HG03558 (cell line): ENCODE measurements at regions not wholly inside any gene's neighbourhood (a gene's known extent, or its start where the extent isn't known, plus 50 kb on each side); places are given as distances from the start of the nearest gene placed in this dataset.
"Not testable (repeated sequence)": the region's sequence is repeated elsewhere in the genome, so short reads cannot be mapped to it uniquely, and the experiment has no call there.

Source experiments
- ATAC-seq: cut with Tn5 transposase; IDR thresholded peaks from one replicate; pipeline ENCODE4 v1.9.1; 2021; ENCODE audit warnings: moderate number of reproducible peaks; ENCODE audit not compliant: unreplicated experiment; ENCODE audit errors: extremely low read depth

GRCh38 chr3:25938566-25939325 lies 148.9 kb downstream of the OXSM start:
- ATAC-seq = no peak

DNA sequence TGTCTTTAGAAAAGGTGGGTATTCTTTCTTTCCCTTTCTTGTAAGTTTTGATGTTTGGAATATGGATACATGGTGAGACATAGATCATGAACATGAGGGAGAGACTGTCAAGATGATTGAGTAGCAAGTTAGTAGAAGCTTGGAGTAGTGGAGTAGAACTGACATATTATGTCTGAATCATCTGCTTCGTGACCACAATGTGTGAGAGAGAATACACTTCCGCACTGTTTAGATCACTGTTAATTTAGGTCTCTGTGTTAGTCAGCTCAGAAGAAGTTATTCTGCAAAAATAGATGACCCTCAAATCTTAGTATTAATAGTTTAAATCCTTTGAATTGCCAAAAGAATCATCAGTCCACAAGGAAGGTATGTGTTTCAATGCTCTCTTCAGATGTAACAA lies 151.0 kb downstream of the OXSM start:
- ATAC-seq = no peak

- ATAC-seq = no peak
These were observed 154.4 kb downstream of the OXSM start for GRCh38 chr3:25944329-25944728.

DNA sequence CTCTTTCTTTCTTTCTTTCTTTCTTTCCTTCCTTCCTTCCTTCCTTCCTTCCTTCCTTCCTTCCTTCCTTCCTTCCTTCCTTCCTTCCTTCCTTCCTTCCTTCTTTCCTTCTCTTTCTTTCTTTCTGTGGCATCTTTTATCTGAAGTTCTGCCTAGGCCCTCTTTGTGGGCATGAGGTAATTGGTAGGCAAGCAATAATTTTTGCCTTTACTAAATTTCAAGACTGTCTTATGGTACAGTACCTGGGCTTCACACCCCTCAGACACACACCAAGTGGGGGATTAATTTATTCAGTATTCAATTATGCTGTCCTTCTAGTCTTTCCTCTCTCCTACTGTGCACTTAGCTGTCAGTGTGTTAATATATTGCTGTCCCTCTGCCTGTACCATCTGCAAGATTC lies 155.5 kb downstream of the OXSM start:
- no peak for ATAC-seq

- ATAC-seq = no peak
These were observed 155.9 kb downstream of the OXSM start for GRCh38 chr3:25945836-25946235.

DNA sequence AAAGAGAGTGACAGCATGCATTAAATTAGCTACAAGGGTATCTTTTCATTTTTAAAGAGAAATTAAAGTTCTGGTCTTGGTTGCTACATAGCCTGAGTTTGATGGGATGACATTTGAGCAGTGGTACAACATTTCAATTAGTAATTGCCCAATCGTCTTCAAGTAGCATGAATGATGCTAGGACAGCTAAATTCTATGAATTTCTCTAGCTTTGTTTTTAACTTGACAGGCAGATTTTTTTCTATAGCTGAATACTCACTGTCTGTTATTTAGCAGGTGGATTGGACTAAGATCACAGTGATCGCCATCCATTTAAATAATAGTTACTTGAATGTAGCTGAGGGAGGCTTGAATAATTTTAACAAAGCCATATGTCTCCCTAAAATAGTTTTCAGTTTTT lies 162.2 kb downstream of the OXSM start:
- ATAC-seq = no peak

DNA sequence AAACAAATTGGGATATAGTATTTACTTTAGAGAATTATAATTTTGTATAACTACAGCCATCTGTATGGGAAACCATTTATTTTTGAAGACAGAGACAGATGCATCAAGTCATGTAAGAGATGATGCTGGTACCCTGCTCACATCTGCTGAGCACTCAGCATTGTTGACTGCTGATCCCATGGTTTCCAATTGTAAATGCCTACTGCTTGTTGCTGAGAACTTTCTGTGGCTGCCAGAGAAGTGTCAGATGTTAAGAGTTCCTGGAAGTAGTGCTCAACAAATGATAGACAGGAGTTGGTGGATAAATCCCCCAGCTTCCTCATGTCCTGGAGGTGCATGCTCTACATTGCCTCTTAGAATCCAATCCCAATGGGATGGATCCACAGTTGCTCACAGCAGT lies 167.1 kb downstream of the OXSM start:
- no peak for ATAC-seq

DNA sequence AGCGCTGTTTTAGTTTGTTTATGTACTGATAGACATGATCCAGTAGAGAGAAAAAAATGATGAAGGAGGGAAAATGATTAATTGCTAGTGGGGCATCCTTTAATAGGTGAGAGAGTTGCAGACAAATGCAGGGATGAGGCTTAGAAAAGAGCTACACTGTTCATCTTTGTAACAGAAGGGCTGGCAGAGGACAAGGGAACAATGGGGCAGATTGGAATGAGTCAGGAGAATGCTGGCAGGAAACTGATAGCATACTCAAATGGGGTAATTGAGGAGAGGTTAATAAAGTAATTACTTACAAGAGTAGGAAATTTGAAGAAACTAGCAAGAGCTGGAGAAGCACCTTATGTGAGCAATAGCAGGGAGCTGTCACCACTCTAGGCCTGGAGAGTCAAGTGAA lies 170.9 kb downstream of the OXSM start:
- no peak for ATAC-seq

DNA sequence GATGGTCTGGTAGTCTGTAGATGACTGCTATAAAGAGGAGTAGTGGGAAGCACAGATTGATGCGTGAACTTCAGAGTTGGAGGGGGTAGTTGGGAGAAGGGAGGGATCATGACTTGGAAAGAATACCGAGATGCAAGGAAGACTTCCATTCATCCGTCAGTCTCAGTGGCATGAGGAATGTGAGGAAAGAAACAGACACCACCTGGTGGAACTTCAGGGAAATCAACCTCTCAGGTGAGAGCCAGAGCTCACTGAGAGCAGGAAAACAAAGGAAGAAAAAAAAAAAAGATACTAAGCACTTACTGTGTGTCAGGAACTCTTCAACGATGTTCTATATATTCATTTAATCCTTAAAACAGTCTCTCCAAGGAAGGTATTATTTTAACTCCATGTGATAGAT lies 172.4 kb downstream of the OXSM start:
- no peak for ATAC-seq

DNA sequence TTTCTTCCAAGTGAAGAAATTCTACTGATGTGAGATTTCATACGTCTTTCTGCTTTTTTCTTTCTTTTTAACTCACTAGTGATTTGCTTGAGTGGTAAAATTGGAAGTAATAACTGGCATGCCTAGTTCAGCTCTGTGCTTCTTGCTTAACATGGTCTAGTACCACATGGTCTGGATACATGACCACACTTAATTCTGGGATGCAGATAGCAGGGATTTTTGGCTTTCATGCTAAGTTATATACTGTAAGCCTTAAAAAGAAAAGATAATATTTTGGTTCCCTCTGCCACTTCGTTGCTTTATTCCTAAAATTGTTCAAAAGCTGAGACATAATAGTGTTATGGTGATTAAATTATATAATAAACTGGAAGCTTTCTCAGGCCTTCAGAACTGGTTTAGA lies 174.3 kb downstream of the OXSM start:
- ATAC-seq = no peak

GRCh38 chr3:25967385-25967784 lies 177.5 kb downstream of the OXSM start:
- ATAC-seq = no peak

GRCh38 chr3:25971736-25972135 lies 181.8 kb downstream of the OXSM start:
- ATAC-seq = no peak

- no peak for ATAC-seq
These were observed 183.2 kb downstream of the OXSM start for GRCh38 chr3:25973122-25973521.

GRCh38 chr3:25982756-25983155 lies 192.9 kb downstream of the OXSM start:
- ATAC-seq = no peak

GRCh38 chr3:25985621-25986020 lies 195.7 kb downstream of the OXSM start:
- ATAC-seq = no peak

DNA sequence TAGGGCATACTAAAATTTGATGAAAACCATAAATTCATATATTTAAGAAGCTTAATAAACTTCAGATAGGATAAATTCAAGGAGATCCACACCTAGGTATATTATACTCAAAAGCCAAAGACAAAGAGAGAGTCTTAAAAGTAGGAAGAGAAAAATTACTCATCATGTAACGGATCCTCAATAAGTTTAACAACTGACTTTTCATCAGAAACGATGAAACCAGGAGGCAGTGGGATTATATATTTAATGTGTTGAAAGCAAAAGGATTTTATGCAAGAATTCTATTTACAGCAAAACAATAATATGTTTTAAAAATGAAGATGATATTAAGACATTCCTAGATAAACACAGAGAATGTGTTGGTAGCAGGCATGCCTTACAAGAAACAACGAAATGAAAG lies 202.7 kb downstream of the OXSM start:
- ATAC-seq = no peak

DNA sequence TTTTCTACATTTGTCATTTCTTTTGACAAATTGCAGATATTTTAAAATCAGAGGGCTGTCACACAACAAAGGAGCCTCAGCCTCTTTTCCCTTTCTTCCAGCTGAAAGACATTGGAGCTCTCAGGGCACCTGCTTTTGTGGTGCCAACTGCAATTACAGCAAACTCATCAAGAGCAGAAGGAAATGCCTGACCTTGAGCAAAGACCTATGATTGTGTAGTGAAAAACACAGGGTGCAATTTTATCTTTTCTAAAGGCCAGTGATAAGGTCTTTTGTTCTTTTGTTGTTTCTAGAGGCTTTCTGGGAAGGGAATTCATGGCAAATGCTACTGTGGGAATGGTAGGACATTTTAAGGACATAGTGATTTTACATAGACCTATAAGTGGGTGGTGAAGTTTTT lies 214.3 kb downstream of the OXSM start:
- ATAC-seq = no peak

GRCh38 chr3:26011276-26011675 lies 221.4 kb downstream of the OXSM start:
- ATAC-seq = no peak

- no peak for ATAC-seq
These were observed 222.4 kb downstream of the OXSM start for GRCh38 chr3:26012241-26012745.

- no peak for ATAC-seq
These were observed 225.9 kb downstream of the OXSM start for GRCh38 chr3:26015752-26016151.

DNA sequence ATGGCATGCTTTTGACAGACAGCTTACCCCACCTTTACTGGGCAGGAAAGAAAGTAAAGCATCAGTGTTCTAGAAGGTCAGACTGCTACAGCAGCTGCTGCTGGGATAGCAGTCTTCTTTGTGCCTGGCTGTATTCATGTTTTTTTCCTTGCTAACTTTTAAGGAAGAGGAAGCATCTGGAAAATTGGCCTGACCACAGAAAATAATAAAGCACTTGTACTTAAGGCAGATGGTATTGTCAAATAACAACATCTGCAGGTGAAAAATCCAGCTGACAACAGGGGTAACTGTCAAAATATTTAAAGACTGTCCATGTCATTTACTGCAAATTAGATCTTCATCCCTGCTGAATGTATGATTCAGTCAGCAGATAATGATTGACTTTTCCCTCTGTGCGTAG lies 229.0 kb downstream of the OXSM start:
- ATAC-seq = no peak

DNA sequence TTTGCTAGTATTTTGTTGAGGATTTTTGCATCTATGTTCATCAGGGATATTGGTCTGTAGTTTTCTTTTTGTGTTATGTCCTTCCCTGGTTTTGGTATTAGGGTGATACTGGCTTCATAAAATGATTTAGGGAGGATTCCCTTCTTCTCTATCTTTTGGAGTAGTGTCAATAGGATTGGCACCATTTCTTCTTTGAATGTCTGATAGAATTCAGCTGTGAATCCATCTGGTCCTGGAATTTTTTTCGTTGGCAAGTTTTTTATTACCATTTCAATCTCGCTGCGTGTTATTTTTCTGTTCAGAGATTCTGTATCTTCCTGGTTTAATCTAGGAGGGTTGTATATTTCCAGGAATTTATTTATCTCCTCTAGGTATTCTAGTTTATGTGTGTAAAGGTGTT lies 234.3 kb downstream of the OXSM start:
- ATAC-seq = not testable (repeated sequence)
